ENCODE measurements at regions not wholly inside any gene's neighbourhood (a gene's known extent, or its start where the extent isn't known, plus 50 kb on each side); places are given as distances from the start of the nearest gene placed in this dataset.

DNA sequence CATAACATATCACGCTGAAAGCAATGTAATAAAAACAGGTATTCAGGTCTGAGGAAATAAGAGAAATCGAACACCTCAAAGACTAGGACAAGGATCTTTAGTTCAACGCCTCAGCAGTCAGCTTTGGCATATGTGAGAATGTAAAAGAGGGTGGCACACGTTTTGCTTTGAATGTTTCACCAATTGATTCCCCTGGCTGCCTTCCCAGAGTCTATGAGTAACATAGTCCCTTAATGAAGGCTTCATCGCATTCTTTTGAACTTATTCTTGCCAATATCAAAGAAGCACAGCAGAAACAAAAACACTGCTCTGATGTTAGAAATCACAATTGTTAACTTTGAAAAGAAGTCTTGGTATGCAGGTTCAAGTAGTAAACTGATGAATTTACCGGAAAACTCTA, 764.8 kb downstream of the ADGRL2 start:
- TF ChIP-seq, protein P1, sequence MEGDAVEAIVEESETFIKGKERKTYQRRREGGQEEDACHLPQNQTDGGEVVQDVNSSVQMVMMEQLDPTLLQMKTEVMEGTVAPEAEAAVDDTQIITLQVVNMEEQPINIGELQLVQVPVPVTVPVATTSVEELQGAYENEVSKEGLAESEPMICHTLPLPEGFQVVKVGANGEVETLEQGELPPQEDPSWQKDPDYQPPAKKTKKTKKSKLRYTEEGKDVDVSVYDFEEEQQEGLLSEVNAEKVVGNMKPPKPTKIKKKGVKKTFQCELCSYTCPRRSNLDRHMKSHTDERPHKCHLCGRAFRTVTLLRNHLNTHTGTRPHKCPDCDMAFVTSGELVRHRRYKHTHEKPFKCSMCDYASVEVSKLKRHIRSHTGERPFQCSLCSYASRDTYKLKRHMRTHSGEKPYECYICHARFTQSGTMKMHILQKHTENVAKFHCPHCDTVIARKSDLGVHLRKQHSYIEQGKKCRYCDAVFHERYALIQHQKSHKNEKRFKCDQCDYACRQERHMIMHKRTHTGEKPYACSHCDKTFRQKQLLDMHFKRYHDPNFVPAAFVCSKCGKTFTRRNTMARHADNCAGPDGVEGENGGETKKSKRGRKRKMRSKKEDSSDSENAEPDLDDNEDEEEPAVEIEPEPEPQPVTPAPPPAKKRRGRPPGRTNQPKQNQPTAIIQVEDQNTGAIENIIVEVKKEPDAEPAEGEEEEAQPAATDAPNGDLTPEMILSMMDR (conservative IDR thresholded peaks at IDR 0.05; ENCODE audit: low read depth, low read length) = no peak
- TF ChIP-seq EZH2 (IDR thresholded peaks at IDR 0.05; ENCODE audit: borderline replicate concordance, low read depth, low read length, poor library complexity, severe bottlenecking) = no peak

All from A673 (cell line).